H9 (cell line): ENCODE measurements at regions not wholly inside any gene's neighbourhood (a gene's known extent, or its start where the extent isn't known, plus 50 kb on each side); places are given as distances from the start of the nearest gene placed in this dataset.

Experiments used
- DNase-seq: peaks from one replicate; pipeline ENCODE4 v3.0.0-alpha.2; 2017
- H2AFZ ChIP-seq: one replicate; pipeline ENCODE4 v1.6.1; 2013; ENCODE audit warnings: mild to moderate bottlenecking, low read length, control low read depth, moderate library complexity
- H2AK5ac ChIP-seq: 2 replicates; pipeline ENCODE4 v1.6.1; 2013; ENCODE audit warnings: low read length, control low read depth, mixed read lengths; ENCODE audit not compliant: insufficient read length
- H2BK120ac ChIP-seq: one replicate; pipeline ENCODE4 v1.6.1; 2013; ENCODE audit warnings: low read depth, mild to moderate bottlenecking, low read length, control low read depth, inconsistent platforms; ENCODE audit not compliant: poor library complexity, severe bottlenecking
- H2BK12ac ChIP-seq: 2 replicates; pipeline ENCODE4 v1.6.1; 2013; ENCODE audit warnings: low read length, control low read depth, mixed read lengths, low read depth; ENCODE audit not compliant: insufficient read length
- H2BK15ac ChIP-seq: 2 replicates; pipeline ENCODE4 v1.6.1; 2013; ENCODE audit warnings: low read depth, low read length, control low read depth
- H2BK20ac ChIP-seq: one replicate; pipeline ENCODE4 v1.6.1; 2013; ENCODE audit warnings: low read depth, mild to moderate bottlenecking, low read length, control low read depth, inconsistent platforms; ENCODE audit not compliant: poor library complexity, severe bottlenecking
- H2BK5ac ChIP-seq: 2 replicates; pipeline ENCODE4 v1.6.1; 2013; ENCODE audit warnings: low read length, control low read depth, mixed read lengths; ENCODE audit not compliant: insufficient read length
- H3K14ac ChIP-seq: 2 replicates; pipeline ENCODE4 v1.6.1; 2013; ENCODE audit warnings: low read length, control low read depth; ENCODE audit not compliant: insufficient read depth
- H3K18ac ChIP-seq: 2 replicates; pipeline ENCODE4 v1.6.1; 2013; ENCODE audit warnings: low read depth, mild to moderate bottlenecking, mixed read lengths, low read length, control low read depth; ENCODE audit not compliant: insufficient read length
- H3K23ac ChIP-seq: 2 replicates; pipeline ENCODE4 v1.6.1; 2013; ENCODE audit warnings: low read length, control low read depth, mixed read lengths, low read depth; ENCODE audit not compliant: insufficient read length
- H3K23me2 ChIP-seq: 2 replicates; pipeline ENCODE4 v1.6.1; 2013; ENCODE audit warnings: low read depth, mild to moderate bottlenecking, mixed read lengths, low read length, control low read depth; ENCODE audit not compliant: insufficient read length, poor library complexity, severe bottlenecking
- H3K27ac ChIP-seq: 2 replicates; pipeline ENCODE4 v1.5.1; 2013; ENCODE audit warnings: low read length, control low read depth, mixed read lengths, low read depth; ENCODE audit not compliant: insufficient read length
- H3K27me3 ChIP-seq: 2 replicates; pipeline ENCODE4 v1.6.1; 2013; ENCODE audit warnings: low read length, control low read depth, inconsistent platforms; ENCODE audit not compliant: insufficient read depth
- H3K4ac ChIP-seq: 2 replicates; pipeline ENCODE4 v1.6.1; 2013; ENCODE audit warnings: low read depth, mild to moderate bottlenecking, control low read depth, inconsistent platforms, low read length, moderate library complexity
- H3K4me1 ChIP-seq: 2 replicates; pipeline ENCODE4 v1.6.1; 2013; ENCODE audit warnings: low read length, control low read depth, inconsistent platforms; ENCODE audit not compliant: insufficient read depth
- H3K4me2 ChIP-seq: 2 replicates; pipeline ENCODE4 v1.6.1; 2013; ENCODE audit warnings: low read length, control low read depth, mixed read lengths; ENCODE audit not compliant: insufficient read length, insufficient read depth
- H3K56ac ChIP-seq: 2 replicates; pipeline ENCODE4 v1.6.1; 2013; ENCODE audit warnings: low read depth, mild to moderate bottlenecking, mixed read lengths, low read length, control low read depth; ENCODE audit not compliant: insufficient read length
- H3K79me1 ChIP-seq: 2 replicates; pipeline ENCODE4 v1.6.1; 2013; ENCODE audit warnings: low read depth, mild to moderate bottlenecking, moderate library complexity, low read length, control low read depth, inconsistent platforms; ENCODE audit not compliant: insufficient read depth, poor library complexity, severe bottlenecking
- H3K79me2 ChIP-seq: 2 replicates; pipeline ENCODE4 v1.6.1; 2013; ENCODE audit warnings: low read length, control low read depth, inconsistent platforms; ENCODE audit not compliant: insufficient read depth
- H3K9ac ChIP-seq: 2 replicates; pipeline ENCODE4 v1.6.1; 2013; ENCODE audit warnings: low read length, control low read depth, mixed read lengths; ENCODE audit not compliant: insufficient read length; ENCODE audit errors: extremely low read depth
- H3K9me3 ChIP-seq: one replicate; pipeline ENCODE4 v1.6.1; 2013; ENCODE audit warnings: low read depth, low read length, inconsistent platforms; ENCODE audit not compliant: control insufficient read depth
- H3T11ph ChIP-seq: one replicate; pipeline ENCODE4 v1.6.1; 2013; ENCODE audit warnings: mild to moderate bottlenecking, low read length, control low read depth, inconsistent platforms
- H4K20me1 ChIP-seq: one replicate; pipeline ENCODE4 v1.6.1; 2013; ENCODE audit not compliant: control insufficient read depth, insufficient read length, insufficient read depth
- H4K5ac ChIP-seq: 2 replicates; pipeline ENCODE4 v1.6.1; 2013; ENCODE audit warnings: low read depth, mild to moderate bottlenecking, mixed read lengths, low read length, control low read depth; ENCODE audit not compliant: insufficient read length
- H4K8ac ChIP-seq: replicated peaks from 2 replicates; pipeline ENCODE4 v1.6.1; 2013; ENCODE audit warnings: low read length, control low read depth, mixed read lengths, low read depth; ENCODE audit not compliant: insufficient read length
- H4K91ac ChIP-seq: 2 replicates; pipeline ENCODE4 v1.6.1; 2013; ENCODE audit warnings: low read depth, mild to moderate bottlenecking, moderate library complexity, mixed read lengths, low read length, control low read depth; ENCODE audit not compliant: insufficient read length
- H3K27ac Mint-ChIP-seq, 3 experiments: 2 replicates in 2 of 3; 3 replicates in 1 of 3; pipeline ENCODE4 v1.8.0; 2020 to 2021; ENCODE audit warnings: mixed read lengths in 3 of 3, mild to moderate bottlenecking in 1 of 3, moderate library complexity in 1 of 3
- H3K27me3 Mint-ChIP-seq: 2 replicates; pipeline ENCODE4 v1.8.0; 2021; ENCODE audit warnings: low read depth, mild to moderate bottlenecking, moderate library complexity, mixed read lengths
- H3K36me3 Mint-ChIP-seq, 3 experiments: 2 replicates in 2 of 3; 3 replicates in 1 of 3; pipeline ENCODE4 v1.8.0; 2020 to 2021; ENCODE audit warnings: low read depth in 3 of 3, mixed read lengths in 3 of 3; ENCODE audit not compliant: insufficient read depth in 1 of 3
- H3K4me1 Mint-ChIP-seq, 2 experiments: 2 replicates each; pipeline ENCODE4 v1.8.0; 2020; ENCODE audit warnings: mixed read lengths in 2 of 2
- H3K4me3 Mint-ChIP-seq, 2 experiments: 2 replicates in 1 of 2; 3 replicates in 1 of 2; pipeline ENCODE4 v1.8.0; 2020 to 2021; ENCODE audit warnings: mild to moderate bottlenecking in 2 of 2, mixed read lengths in 2 of 2, moderate library complexity in 1 of 2
- H3K9me3 Mint-ChIP-seq, 2 experiments: 2 replicates in 1 of 2; 3 replicates in 1 of 2; pipeline ENCODE4 v1.8.0; 2020; ENCODE audit warnings: mild to moderate bottlenecking in 2 of 2, mixed read lengths in 2 of 2, moderate library complexity in 1 of 2
- CTCF ChIP-seq: fragments of 200-600 bp; sonication (generic); conservative IDR thresholded peaks from 3 replicates; pipeline ENCODE4 v1.8.0; 2021; ENCODE audit warnings: antibody characterized with exemption, mild to moderate bottlenecking
- WGBS: extraction: QIAGEN DNeasy Blood & Tissue Kit; methylation state at CpG from one replicate; pipeline ENCODE4 v1.1.7; 2013; ENCODE audit warnings: missing lambda C conversion rate, low lambda C conversion rate, mixed read lengths; ENCODE audit not compliant: insufficient read length; ENCODE audit errors: extremely low coverage; 5-methylcytosine and 5-hydroxymethylcytosine counted together

GRCh38 chr2:200138391-200139124 lies 167.9 kb upstream of the SPATS2L start:
- Histone ChIP-seq H4K20me1 (no peaks in the 10 kb centered on the region), H2BK20ac (no peak overlapping the region), H3T11ph (no peak overlapping the region), H3K4me1 (peaks cover 3% of the 10 kb centered on the region; the same call in 1 of the 2 replicates), H3K18ac (no peak overlapping the region), H2BK12ac (no peak overlapping the region), H2BK15ac (no peak overlapping the region), H4K8ac (no peak overlapping the region), H3K79me1 (no peaks in the 10 kb centered on the region), H4K5ac (no peak overlapping the region), H3K4me2 (no peak overlapping the region), H2BK5ac (no peak overlapping the region), H3K9me3 (peaks cover 18% of the 10 kb centered on the region), H3K79me2 (no peaks in the 10 kb centered on the region), H3K4ac (no peak overlapping the region), H3K14ac (no peak overlapping the region), H3K27ac (no peak overlapping the region), H3K9ac (no peak overlapping the region), H2AFZ (no peak overlapping the region), H4K91ac (no peak overlapping the region), H3K56ac (no peak overlapping the region), H3K23ac (no peak overlapping the region), H3K27me3 (no peaks in the 10 kb centered on the region), H3K23me2 (peaks cover 2% of the 10 kb centered on the region), H2AK5ac (no peak overlapping the region), H2BK120ac (no peak overlapping the region)
- Mint-ChIP-seq H3K27ac (0 out of 7 replicates have a peak overlapping the region, but pooled peaks of 1 of the 3 experiments have one; percentile 65), H3K9me3 (peaks cover 19 to 27% of the 10 kb centered on the region in 2 experiments), H3K27me3 (no peaks in the 10 kb centered on the region), H3K36me3 (peaks cover 15 to 22% (median 19%) of the 10 kb centered on the region in 3 experiments), H3K4me1 (peaks cover 28 to 42% of the 10 kb centered on the region in 2 experiments), H3K4me3 (no peak overlapping the region)
- TF ChIP-seq CTCF: no peak
- no peak for DNase-seq
- no CpG with 5 or more reads among the region's 2 CpGs for WGBS
